ENCODE measurements at regions not wholly inside any gene's neighbourhood (a gene's known extent, or its start where the extent isn't known, plus 50 kb on each side); places are given as distances from the start of the nearest gene placed in this dataset.

DNA sequence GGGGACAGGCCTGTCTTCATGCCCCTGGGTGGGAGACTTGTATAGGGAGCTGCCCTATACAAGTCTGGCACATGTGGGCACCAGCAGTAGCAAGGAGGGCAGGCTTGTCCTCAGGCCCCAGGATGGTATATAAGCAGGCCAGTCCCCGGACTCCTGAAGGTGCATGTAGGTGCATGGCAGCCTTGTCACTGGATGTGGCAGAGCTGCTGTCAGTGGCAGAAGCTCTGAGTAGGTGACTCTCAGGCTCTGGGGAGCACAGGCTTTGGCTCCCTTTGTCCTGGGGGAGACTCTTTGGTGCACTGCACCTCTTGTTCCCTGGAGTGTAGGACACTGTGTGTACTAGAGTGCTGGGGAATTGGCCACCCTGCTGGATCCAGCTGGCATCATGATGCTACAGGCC is 376.7 kb upstream of the DIPK2B start:
- BruUV-seq (replicated peaks) = no TSS peak
- no peak overlapping the region for H2AFZ ChIP-seq (ENCODE audit: low read depth, low read length)
- H3K4me3 ChIP-seq (replicated peaks in 1 of 3; ENCODE audit: insufficient read depth in 1 of 3, low read depth in 1 of 3, low read length in 3 of 3) = no peak overlapping the region
- TF ChIP-seq EZH2 (IDR thresholded peaks at IDR 0.05; ENCODE audit: borderline replicate concordance, low read depth, low read length, severe bottlenecking) (no peak), FOS (IDR thresholded peaks at IDR 0.05; ENCODE audit: borderline replicate concordance, insufficient read depth, low read length) (no peak), POLR2AphosphoS5 (IDR thresholded peaks at IDR 0.05; ENCODE audit: insufficient read depth, low read depth, low read length) (no peak), POLR2A (IDR thresholded peaks at IDR 0.05; ENCODE audit: low read depth, low read length) (no peak), GATA2 (IDR thresholded peaks at IDR 0.05; ENCODE audit: insufficient read depth, insufficient read length, low read depth, low read length) (no peak), MYC (IDR thresholded peaks at IDR 0.05; ENCODE audit: low read depth, low read length) (no peak), JUN (IDR thresholded peaks at IDR 0.05; ENCODE audit: borderline replicate concordance, insufficient read depth, insufficient read length, low read depth) (no peak)
- TF ChIP-seq, protein P1, sequence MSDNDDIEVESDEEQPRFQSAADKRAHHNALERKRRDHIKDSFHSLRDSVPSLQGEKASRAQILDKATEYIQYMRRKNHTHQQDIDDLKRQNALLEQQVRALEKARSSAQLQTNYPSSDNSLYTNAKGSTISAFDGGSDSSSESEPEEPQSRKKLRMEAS (IDR thresholded peaks at IDR 0.05; ENCODE audit: insufficient read depth, insufficient read length) = no peak
- TF ChIP-seq, protein P2, sequence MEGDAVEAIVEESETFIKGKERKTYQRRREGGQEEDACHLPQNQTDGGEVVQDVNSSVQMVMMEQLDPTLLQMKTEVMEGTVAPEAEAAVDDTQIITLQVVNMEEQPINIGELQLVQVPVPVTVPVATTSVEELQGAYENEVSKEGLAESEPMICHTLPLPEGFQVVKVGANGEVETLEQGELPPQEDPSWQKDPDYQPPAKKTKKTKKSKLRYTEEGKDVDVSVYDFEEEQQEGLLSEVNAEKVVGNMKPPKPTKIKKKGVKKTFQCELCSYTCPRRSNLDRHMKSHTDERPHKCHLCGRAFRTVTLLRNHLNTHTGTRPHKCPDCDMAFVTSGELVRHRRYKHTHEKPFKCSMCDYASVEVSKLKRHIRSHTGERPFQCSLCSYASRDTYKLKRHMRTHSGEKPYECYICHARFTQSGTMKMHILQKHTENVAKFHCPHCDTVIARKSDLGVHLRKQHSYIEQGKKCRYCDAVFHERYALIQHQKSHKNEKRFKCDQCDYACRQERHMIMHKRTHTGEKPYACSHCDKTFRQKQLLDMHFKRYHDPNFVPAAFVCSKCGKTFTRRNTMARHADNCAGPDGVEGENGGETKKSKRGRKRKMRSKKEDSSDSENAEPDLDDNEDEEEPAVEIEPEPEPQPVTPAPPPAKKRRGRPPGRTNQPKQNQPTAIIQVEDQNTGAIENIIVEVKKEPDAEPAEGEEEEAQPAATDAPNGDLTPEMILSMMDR (IDR thresholded peaks at IDR 0.05; ENCODE audit: extremely low read depth in 1 of 2, insufficient read depth in 1 of 2, low read depth in 1 of 2, low read length in 2 of 2) = no peak
- ChIA-PET POLR2A (no interaction called here), CTCF (no interaction called here)
- H3K9me1 ChIP-seq (replicated peaks; ENCODE audit: control insufficient read depth, extremely low read depth, insufficient read depth, low read length) = no peaks in the 10 kb centered on the region
- FAIRE-seq = no peak
- intact Hi-C loops (cut with micrococcal nuclease) = no loop called here
- DNase-seq (ENCODE audit: low read depth, low spot score) = no peak
- no peak overlapping the region for H3K27ac ChIP-seq (ENCODE audit: insufficient read depth, low read depth, low read length)
- no peak overlapping the region for H3K4me2 ChIP-seq (ENCODE audit: insufficient read depth, low read length)
- no peaks in the 10 kb centered on the region for H4K20me1 ChIP-seq (replicated peaks; ENCODE audit: control insufficient read depth, extremely low read depth, insufficient read depth, low read length)
- no peak overlapping the region for H3K9ac ChIP-seq (replicated peaks; ENCODE audit: extremely low read depth, insufficient read depth, low read length)
- H3K9me3 ChIP-seq (replicated peaks; ENCODE audit: control insufficient read depth, insufficient read depth, low read length) = no peaks in the 10 kb centered on the region
- no peaks in the 10 kb centered on the region for H3K27me3 ChIP-seq (ENCODE audit: control insufficient read depth in 2 of 2, insufficient read depth in 2 of 2, low read length in 2 of 2)
- H3K4me1 ChIP-seq (ENCODE audit: control insufficient read depth, extremely low read depth, insufficient read depth, low read length) = no peaks in the 10 kb centered on the region
- dilution Hi-C loops (cut with MboI; ENCODE audit: extremely low pct_ligation_motif_present, low sequenced_read_pairs) = no loop called here
- no peaks in the 10 kb centered on the region for H3K36me3 ChIP-seq (ENCODE audit: control insufficient read depth in 2 of 2, extremely low read depth in 1 of 2, insufficient read depth in 2 of 2, low read length in 2 of 2)
- H3K79me2 ChIP-seq (ENCODE audit: control insufficient read depth, insufficient read depth, low read length) = no peaks in the 10 kb centered on the region
